Large intestine (tissue), 3 donors: ENCODE measurements at regions not wholly inside any gene's neighbourhood (a gene's known extent, or its start where the extent isn't known, plus 50 kb on each side); places are given as distances from the start of the nearest gene placed in this dataset.

ENCODE experiments used
- DNase-seq, 2 donors: peaks; one replicate each; pipeline versions ENCODE4 v3.0.0 to v3.0.0-alpha.2; 2013
- H3K27ac ChIP-seq: one replicate; pipeline ENCODE4 v1.5.1; 2013; ENCODE audit warnings: low read length
- H3K27me3 ChIP-seq: 2 replicates; pipeline ENCODE4 v1.6.1; 2013; ENCODE audit warnings: low read length; ENCODE audit not compliant: control insufficient read depth, insufficient read depth
- H3K36me3 ChIP-seq: 2 replicates; pipeline ENCODE4 v1.6.1; 2013; ENCODE audit warnings: low read length; ENCODE audit not compliant: control insufficient read depth, insufficient read depth
- H3K4me1 ChIP-seq: one replicate; pipeline ENCODE4 v1.6.1; 2013; ENCODE audit warnings: low read length; ENCODE audit not compliant: control insufficient read depth, insufficient read depth
- H3K4me3 ChIP-seq: one replicate; pipeline ENCODE4 v1.5.1; 2013; ENCODE audit warnings: low read length
- H3K9me3 ChIP-seq: one replicate; pipeline ENCODE4 v1.6.1; 2013; ENCODE audit warnings: mild to moderate bottlenecking, low read depth, low read length, moderate library complexity; ENCODE audit not compliant: control insufficient read depth
- WGBS: methylation state at CpG from one replicate; pipeline ENCODE4 v1.1.5; 2013; ENCODE audit warnings: low lambda C conversion rate; ENCODE audit not compliant: insufficient coverage; 5-methylcytosine and 5-hydroxymethylcytosine counted together

DNA sequence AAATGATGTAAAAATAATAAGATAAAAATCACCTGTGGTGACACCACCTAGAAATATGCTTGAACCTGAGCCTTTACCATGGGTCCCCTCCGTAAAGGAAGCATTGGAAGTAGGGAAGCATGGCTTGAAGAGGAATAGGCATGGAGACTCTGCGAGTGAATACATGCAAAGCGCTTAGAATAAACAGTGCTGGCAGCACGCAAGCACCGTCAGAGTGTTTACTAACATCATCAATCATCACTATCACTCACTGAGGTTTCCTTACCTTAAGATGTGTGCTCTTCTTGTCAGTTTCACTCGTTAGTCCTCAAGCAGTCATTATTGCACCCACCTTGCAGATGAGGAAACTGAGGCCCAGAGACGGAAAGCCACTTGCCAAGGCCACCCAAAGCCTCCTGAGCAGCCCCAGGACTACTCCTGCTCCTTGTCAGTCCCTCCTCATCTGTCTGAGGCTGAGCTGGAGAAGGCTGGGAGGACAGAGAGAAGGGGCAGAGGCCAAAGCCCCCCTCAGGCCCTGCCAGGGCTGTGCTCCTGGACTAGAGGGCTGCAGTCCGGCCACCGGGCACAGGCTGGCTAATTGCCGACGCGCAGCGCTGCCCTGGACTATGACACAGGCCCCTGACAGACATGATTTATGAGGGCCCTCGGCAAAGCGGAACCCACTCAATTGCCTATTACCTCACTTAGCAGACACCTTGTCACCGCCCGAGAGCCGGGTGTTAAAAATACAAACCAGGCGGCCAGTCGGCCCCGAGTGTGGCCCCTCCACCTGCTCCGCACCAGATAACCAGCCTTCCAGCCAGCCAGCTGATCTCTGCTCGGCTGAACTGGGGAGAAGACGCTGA lies 168.9 kb downstream of the MN1 start:
- H3K36me3 ChIP-seq, result no peaks in the 10 kb centered on the region
- peak; percentile 92 to 97 for DNase-seq
- H3K4me1 ChIP-seq, result peaks cover 18% of the 10 kb centered on the region
- H3K27ac ChIP-seq, result peak overlapping the region; percentile 50
- no CpG with 5 or more reads among the region's 24 CpGs for WGBS
- H3K9me3 ChIP-seq, result no peaks in the 10 kb centered on the region
- no peak overlapping the region for H3K4me3 ChIP-seq
- H3K27me3 ChIP-seq, result no peaks in the 10 kb centered on the region

DNA sequence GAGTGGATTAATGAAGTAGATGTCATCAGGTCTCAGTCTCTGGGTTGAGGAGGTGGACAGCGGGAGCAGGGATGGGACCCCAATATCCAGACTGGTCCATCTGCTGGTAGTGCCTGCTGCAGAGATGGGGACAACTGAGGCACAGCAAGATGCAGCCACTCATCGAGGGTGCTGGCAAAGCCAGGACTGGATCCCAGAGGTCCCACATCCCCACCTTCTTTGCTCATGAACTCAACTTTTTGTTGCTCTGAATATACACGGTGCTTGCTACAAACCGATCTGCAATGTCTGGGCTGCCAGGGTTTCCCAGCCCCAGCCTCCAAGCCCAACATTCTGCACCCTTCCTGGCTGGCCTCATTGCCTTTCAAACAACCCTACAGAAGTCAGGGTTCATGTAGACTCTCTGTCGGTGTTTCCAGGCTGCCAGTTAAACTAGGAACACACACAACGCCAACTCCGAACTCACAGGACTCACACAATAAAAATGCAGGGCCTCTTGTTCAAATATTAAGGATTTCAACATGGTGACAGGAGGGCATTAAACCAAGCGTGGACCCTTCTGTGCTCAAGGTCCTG lies 168.2 kb downstream of the MN1 start:
- H3K27me3 ChIP-seq, result no peaks in the 10 kb centered on the region
- no peak overlapping the region for H3K4me3 ChIP-seq
- peak in 1 of 2 donors; percentile 56 for DNase-seq
- H3K27ac ChIP-seq, result peak overlapping the region; percentile 9
- H3K36me3 ChIP-seq, result no peaks in the 10 kb centered on the region
- H3K9me3 ChIP-seq, result no peaks in the 10 kb centered on the region
- H3K4me1 ChIP-seq, result peaks cover 18% of the 10 kb centered on the region
- WGBS, result no CpG with 5 or more reads among the region's 8 CpGs

DNA sequence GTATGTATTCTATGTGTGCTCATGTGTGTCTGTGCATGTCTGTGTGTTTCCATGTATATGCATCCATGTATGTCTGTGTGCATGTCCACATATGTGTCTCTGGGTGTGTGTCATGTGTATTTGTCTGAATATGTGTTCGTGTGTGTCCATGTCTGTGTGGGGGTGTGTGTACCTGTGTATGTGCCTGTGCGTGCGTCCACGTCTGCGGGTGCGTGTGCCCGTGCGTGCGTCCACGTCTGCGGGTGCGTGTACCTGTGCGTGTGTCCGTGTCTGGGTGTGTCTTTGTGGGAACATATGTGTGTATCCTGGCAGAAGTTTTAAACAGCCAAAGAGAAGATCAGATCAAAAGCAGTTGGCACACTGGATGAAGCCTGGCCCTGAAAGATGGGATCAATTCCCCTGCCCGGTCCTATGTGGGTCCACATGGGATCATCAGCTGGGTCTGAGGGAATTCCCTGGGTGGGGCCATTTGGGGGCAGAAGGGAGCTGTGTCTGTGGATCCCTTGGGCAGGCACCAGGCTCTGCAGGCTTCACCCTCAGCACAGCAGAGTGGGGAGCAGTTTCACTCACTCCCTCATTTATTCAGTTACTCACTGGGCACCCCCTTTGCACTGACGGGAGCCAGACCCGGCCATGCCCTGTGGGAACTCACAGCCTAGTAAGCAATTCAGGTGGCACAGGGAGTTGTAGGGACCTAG lies 167.4 kb downstream of the MN1 start:
- DNase-seq, result no peak
- WGBS, result 100% methylated on average over 1 of the region's 17 CpGs
- Histone ChIP-seq H3K9me3 (no peaks in the 10 kb centered on the region), H3K4me1 (peaks cover 18% of the 10 kb centered on the region), H3K27me3 (no peaks in the 10 kb centered on the region), H3K4me3 (no peak overlapping the region), H3K27ac (no peak overlapping the region), H3K36me3 (no peaks in the 10 kb centered on the region)

DNA sequence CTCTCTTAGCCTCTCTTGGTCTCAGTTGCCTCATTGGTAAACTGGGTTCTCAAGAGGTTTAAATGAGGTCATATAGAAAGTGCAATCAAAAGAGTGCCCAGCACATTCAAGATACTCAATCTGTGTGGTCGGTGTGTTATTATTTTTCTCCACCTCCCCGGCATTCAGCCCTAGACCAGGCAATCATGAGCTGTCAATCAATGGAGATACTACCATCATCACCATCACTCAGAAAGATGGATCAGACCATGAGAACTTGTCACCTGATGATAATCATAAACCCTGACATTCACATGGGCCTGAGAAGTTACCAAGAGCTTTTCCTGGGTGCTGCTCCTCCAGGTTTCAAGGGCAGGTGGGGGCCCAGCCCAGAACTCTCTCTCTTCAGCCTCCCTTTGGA lies 166.1 kb downstream of the MN1 start:
- Histone ChIP-seq H3K4me1 (peaks cover 18% of the 10 kb centered on the region), H3K9me3 (no peaks in the 10 kb centered on the region), H3K4me3 (no peak overlapping the region), H3K36me3 (no peaks in the 10 kb centered on the region), H3K27me3 (no peaks in the 10 kb centered on the region), H3K27ac (no peak overlapping the region)
- no peak for DNase-seq
- no CpG with 5 or more reads among the region's 2 CpGs for WGBS

DNA sequence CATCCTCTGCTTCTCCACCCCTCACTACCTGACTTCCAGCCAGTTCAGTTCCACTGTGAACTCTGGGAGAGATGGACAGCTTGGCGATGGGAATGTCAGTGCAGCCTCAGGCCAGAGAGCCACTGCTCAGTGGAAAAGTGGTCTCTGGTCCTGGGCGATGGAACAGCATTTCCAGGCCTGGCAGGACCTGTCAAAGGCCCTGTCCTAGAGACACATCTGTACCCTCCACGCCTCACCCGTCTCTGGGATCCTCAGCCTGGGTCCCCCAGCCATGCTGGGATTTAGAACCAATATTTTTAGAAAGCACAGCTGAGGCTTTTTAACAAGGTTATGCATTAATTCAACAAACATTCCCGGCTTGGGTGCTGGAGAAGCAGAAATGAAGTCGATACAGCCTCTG lies 165.7 kb downstream of the MN1 start:
- Histone ChIP-seq H3K36me3 (no peaks in the 10 kb centered on the region), H3K4me1 (peaks cover 18% of the 10 kb centered on the region), H3K27ac (no peak overlapping the region), H3K4me3 (no peak overlapping the region), H3K27me3 (no peaks in the 10 kb centered on the region), H3K9me3 (no peaks in the 10 kb centered on the region)
- WGBS, result no CpG with 5 or more reads among the region's 6 CpGs
- DNase-seq, result no peak

DNA sequence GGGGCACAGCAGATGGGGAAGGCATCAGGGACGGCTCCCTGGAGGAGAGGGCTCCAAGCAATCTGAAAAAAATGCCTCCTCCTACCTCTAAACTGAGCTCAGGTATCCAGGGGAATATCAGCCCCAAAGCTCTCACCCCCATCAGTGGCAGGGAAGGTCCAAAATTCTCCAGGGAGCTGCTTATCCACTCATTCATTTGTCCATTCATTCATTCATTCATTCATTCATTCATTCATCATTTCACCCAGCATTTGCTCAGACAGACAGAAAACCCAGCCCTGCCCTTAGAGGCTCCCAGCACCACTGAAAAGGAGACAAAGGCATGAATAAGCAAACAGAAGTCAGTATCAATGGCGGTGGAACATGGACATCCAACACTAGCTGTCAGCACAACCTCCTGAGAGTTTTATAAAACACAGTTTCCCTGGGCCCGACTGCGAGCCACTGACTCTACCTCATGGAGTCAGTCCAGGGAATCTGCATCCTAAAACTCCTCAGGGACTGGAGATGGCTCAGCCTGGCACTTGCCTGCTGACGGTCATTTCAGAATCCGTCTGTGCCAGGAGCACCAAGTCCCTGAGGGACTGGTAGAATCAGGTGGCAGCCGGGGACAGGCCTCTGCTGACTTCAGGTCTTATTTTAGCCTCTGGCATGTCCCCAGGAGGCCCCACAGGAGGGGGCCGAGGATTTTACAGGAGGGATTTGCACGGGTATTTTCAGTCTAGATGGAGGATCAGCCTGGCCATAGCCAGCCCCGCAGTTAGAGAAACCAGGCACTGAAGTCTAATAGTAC lies 164.6 kb downstream of the MN1 start:
- Histone ChIP-seq H3K27ac (no peak overlapping the region), H3K4me3 (no peak overlapping the region), H3K36me3 (no peaks in the 10 kb centered on the region), H3K9me3 (no peaks in the 10 kb centered on the region), H3K4me1 (peaks cover 23% of the 10 kb centered on the region), H3K27me3 (no peaks in the 10 kb centered on the region)
- DNase-seq, result no peak
- no CpG with 5 or more reads among the region's 10 CpGs for WGBS

DNA sequence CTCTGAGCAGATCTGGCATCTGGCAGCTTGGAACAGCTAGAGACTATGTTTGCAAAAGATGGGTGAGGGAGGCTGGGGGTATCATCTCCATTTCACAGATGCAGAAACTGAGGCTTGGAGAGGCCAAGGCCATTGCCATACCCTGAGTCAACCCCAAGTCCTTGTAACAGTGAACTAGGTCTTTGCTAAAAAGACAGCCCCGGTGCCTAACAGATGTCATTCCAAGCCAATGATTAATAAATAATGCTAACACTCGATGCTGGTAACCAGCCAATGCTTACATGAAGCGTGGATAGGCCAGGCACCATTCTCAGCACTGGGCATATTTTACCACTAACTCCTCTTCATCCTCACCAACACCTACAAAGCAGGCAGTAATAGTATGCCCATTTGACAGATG lies 164.0 kb downstream of the MN1 start:
- H3K4me1 ChIP-seq, result peaks cover 19% of the 10 kb centered on the region
- no peak overlapping the region for H3K4me3 ChIP-seq
- H3K27me3 ChIP-seq, result no peaks in the 10 kb centered on the region
- H3K36me3 ChIP-seq, result no peaks in the 10 kb centered on the region
- WGBS, result no CpG with 5 or more reads among the region's 3 CpGs
- no peak overlapping the region for H3K27ac ChIP-seq
- peaks cover 3% of the 10 kb centered on the region for H3K9me3 ChIP-seq
- DNase-seq, result no peak

DNA sequence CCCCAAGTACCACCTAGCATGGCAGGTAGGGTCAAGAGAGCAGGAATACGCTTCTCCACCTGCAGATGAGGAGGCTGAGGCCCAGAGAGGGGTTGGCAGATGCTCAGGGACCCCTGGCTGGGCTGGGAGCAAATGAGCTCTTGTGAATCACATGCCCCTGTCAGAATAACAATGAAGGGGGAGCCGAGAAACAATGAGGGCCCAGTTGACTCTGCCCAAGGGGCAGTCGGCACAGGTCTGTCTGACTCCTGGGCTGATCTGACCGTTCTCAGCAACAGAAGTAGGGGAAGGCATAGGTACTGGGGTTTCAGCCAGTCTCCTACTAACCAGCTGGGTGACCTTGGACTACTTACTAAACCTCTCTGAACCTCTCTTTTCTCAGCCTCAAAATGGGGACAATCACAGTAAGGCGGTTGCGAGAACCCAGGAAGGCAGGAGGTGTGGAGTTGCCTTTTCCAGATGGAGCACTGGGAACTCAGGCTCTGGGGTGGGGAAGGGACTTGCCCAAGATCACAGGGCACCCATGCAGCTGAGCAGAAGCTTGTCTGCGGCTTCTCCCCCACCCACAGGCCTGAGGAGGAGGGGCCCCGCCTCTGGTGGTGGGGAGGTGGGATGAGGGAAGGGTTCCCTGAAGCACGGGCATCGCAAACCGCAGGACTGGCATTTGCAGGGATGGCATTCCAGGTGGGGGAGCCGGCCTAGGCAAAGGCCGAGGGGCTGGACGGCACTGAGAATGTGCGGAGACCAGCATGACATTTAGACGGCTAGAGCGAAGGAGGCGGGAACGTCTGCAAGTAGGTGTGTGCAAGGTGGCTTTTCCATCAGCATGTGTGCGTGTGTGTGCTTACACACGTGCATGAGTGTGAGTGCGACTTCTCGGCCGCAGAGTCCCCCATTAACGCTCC lies 163.0 kb downstream of the MN1 start:
- Histone ChIP-seq H3K27me3 (no peaks in the 10 kb centered on the region), H3K36me3 (no peaks in the 10 kb centered on the region), H3K27ac (no peak overlapping the region), H3K4me1 (peaks cover 10% of the 10 kb centered on the region), H3K4me3 (no peak overlapping the region), H3K9me3 (peaks cover 3% of the 10 kb centered on the region)
- DNase-seq, result no peak
- WGBS, result no CpG with 5 or more reads among the region's 25 CpGs

DNA sequence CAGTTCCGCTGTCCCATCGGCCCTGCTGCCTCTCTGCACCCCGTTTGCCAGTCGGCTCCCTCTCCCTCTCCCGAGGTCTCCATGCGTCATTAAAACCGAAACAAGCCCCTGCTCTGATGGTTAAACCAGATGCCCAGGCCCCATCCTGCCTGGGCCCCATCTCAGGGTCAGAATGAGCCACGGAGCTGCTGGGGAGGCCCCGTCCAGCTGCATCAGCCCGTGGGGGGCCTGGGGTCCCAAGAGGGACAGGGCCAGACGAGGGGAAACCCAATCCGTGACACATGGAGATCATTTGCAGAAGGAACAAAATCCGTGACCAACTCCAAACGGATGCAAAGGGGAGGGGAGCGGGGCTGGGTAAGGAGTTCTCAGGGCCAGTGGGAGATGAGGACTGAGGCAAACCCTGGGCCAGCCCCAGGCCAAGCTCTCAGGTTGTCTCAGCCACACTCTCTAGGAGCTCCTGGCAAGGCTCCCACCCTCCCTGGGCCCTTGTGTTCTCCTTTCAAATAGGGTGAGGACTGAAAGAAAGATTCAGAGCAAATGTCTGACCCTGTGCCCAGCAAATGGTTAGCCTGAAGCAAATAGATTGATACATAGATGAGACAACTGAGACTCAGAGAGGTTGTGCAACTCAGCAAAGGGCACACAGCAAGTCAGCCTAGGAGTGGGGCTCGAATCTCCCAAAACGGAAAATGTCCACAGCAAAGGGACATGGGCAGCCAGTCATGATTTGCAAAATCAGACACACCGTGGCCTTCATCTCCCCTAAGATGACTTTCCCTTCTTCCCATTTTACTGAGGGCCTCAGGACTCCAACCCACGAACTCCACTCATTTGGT lies 162.1 kb downstream of the MN1 start:
- peaks cover 5% of the 10 kb centered on the region for H3K4me1 ChIP-seq
- WGBS, result 90% methylated on average over 2 of the region's 19 CpGs
- H3K27me3 ChIP-seq, result no peaks in the 10 kb centered on the region
- no peak overlapping the region for H3K4me3 ChIP-seq
- no peak overlapping the region for H3K27ac ChIP-seq
- DNase-seq, result no peak
- no peaks in the 10 kb centered on the region for H3K36me3 ChIP-seq
- peaks cover 3% of the 10 kb centered on the region for H3K9me3 ChIP-seq
